ENCODE measurements at regions not wholly inside any gene's neighbourhood (a gene's known extent, or its start where the extent isn't known, plus 50 kb on each side); places are given as distances from the start of the nearest gene placed in this dataset.
"Not testable (repeated sequence)": the region's sequence is repeated elsewhere in the genome, so short reads cannot be mapped to it uniquely, and the experiment has no call there.

- no peak for DNase-seq
Observed at GRCh38 chr1:99540744-99541143, 105.2 kb upstream of the PALMD start.

- no peak for DNase-seq
Observed at GRCh38 chr1:99544328-99544727, 101.6 kb upstream of the PALMD start.

GRCh38 chr1:99546432-99547416 lies 99.2 kb upstream of the PALMD start:
- DNase-seq = no peak

- no peak for DNase-seq
Observed at GRCh38 chr1:99548943-99549605, 96.8 kb upstream of the PALMD start.

GRCh38 chr1:99550198-99550597 lies 95.7 kb upstream of the PALMD start:
- DNase-seq = no peak

- no peak for DNase-seq
Observed at GRCh38 chr1:99551812-99552614, 93.9 kb upstream of the PALMD start.

- DNase-seq = no peak
Observed at GRCh38 chr1:99553301-99553700, 92.6 kb upstream of the PALMD start.

- not testable (repeated sequence) for DNase-seq
Observed at GRCh38 chr1:99553819-99554218, 92.1 kb upstream of the PALMD start.

GRCh38 chr1:99554727-99555126 lies 91.2 kb upstream of the PALMD start:
- DNase-seq = no peak

- no peak for DNase-seq
Observed at GRCh38 chr1:99557546-99558202, 88.2 kb upstream of the PALMD start.

GRCh38 chr1:99559166-99559565 lies 86.7 kb upstream of the PALMD start:
- no peak for DNase-seq

GRCh38 chr1:99560207-99561040 lies 85.5 kb upstream of the PALMD start:
- no peak for DNase-seq

GRCh38 chr1:99561952-99562351 lies 84.0 kb upstream of the PALMD start:
- DNase-seq = no peak

GRCh38 chr1:99565606-99566289 lies 80.2 kb upstream of the PALMD start:
- DNase-seq = no peak

- DNase-seq = no peak
Observed at GRCh38 chr1:99566290-99567021, 79.5 kb upstream of the PALMD start.

- no peak for DNase-seq
Observed at GRCh38 chr1:99570486-99571089, 75.3 kb upstream of the PALMD start.

GRCh38 chr1:99571092-99571734 lies 74.7 kb upstream of the PALMD start:
- DNase-seq = no peak

- no peak for DNase-seq
Observed at GRCh38 chr1:99573431-99574217, 72.3 kb upstream of the PALMD start.

GRCh38 chr1:99577313-99577712 lies 68.6 kb upstream of the PALMD start:
- no peak for DNase-seq

Data from MV-4-11 (cell line).